Femur (tissue), 1 donor: ENCODE measurements at regions not wholly inside any gene's neighbourhood (a gene's known extent, or its start where the extent isn't known, plus 50 kb on each side); places are given as distances from the start of the nearest gene placed in this dataset.
"Not testable (repeated sequence)": the region's sequence is repeated elsewhere in the genome, so short reads cannot be mapped to it uniquely, and the experiment has no call there.

Experiments used
- DNase-seq: peaks from one replicate; pipeline ENCODE4 v3.0.0-alpha.2; 2017

GRCh38 chr9:92242260-92243136, 51.0 kb downstream of the IARS1 start:
- no peak for DNase-seq

GRCh38 chr9:92236915-92237314, 56.6 kb downstream of the IARS1 start:
- no peak for DNase-seq

GRCh38 chr9:92236465-92236864, 57.0 kb downstream of the IARS1 start:
- DNase-seq, result no peak

GRCh38 chr9:92234514-92234913, 59.0 kb downstream of the IARS1 start:
- DNase-seq, result no peak

- no peak for DNase-seq
Observed at GRCh38 chr9:92232190-92232589, 61.3 kb downstream of the IARS1 start.

GRCh38 chr9:92228628-92229027, 64.9 kb downstream of the IARS1 start:
- DNase-seq, result no peak

- DNase-seq, result no peak
Observed at GRCh38 chr9:92224177-92224576, 69.3 kb downstream of the IARS1 start.

GRCh38 chr9:92223758-92224157, 69.7 kb downstream of the IARS1 start:
- no peak for DNase-seq

GRCh38 chr9:92208693-92209524, 84.6 kb downstream of the IARS1 start:
- DNase-seq, result no peak

- DNase-seq, result no peak
Observed at GRCh38 chr9:92206488-92206887, 87.0 kb downstream of the IARS1 start.

GRCh38 chr9:92203887-92204286, 88.7 kb upstream of the SPTLC1 start:
- DNase-seq, result not testable (repeated sequence)

GRCh38 chr9:92198237-92198636, 83.0 kb upstream of the SPTLC1 start:
- not testable (repeated sequence) for DNase-seq

GRCh38 chr9:92196909-92197308, 81.7 kb upstream of the SPTLC1 start:
- DNase-seq, result no peak

GRCh38 chr9:92196400-92196799, 81.2 kb upstream of the SPTLC1 start:
- no peak for DNase-seq

- peak; percentile 46 for DNase-seq
Observed at GRCh38 chr9:92191801-92192200, 76.6 kb upstream of the SPTLC1 start.

- no peak for DNase-seq
Observed at GRCh38 chr9:92190536-92190790, 75.2 kb upstream of the SPTLC1 start.

GRCh38 chr9:92189782-92190535, 74.7 kb upstream of the SPTLC1 start:
- no peak for DNase-seq

- DNase-seq, result no peak
Observed at GRCh38 chr9:92188969-92189781, 74.0 kb upstream of the SPTLC1 start.

- DNase-seq, result no peak
Observed at GRCh38 chr9:92187989-92188714, 72.9 kb upstream of the SPTLC1 start.

- DNase-seq, result no peak
Observed at GRCh38 chr9:92187390-92187789, 72.2 kb upstream of the SPTLC1 start.

GRCh38 chr9:92186631-92187030, 71.4 kb upstream of the SPTLC1 start:
- no peak for DNase-seq

GRCh38 chr9:92185681-92186080, 70.5 kb upstream of the SPTLC1 start:
- DNase-seq, result no peak
